Left lung (tissue), 4 donors: ENCODE measurements at regions not wholly inside any gene's neighbourhood (a gene's known extent, or its start where the extent isn't known, plus 50 kb on each side); places are given as distances from the start of the nearest gene placed in this dataset.
A peak's percentile ranks its signal among the peaks of the same experiment; 100 is the strongest.

ENCODE experiments used
- ATAC-seq: fragments of 200-7000 bp; cut with Tn5 transposase; one replicate; pipeline ENCODE4 v1.9.1; 2020; ENCODE audit warnings: moderate library complexity
- DNase-seq, 4 donors: peaks; one replicate each; pipeline ENCODE4 v3.0.0-alpha.2; 2013 to 2020
- H3K27ac ChIP-seq, 2 donors: fragments of 200-600 bp; sonication (generic) in 1 of 2; one replicate each; pipeline versions ENCODE4 v1.5.0 to v1.8.0; 2020 to 2021
- H3K27me3 ChIP-seq, 2 donors: fragments of 200-600 bp; sonication (generic) in 1 of 2; one replicate each; pipeline versions ENCODE4 v1.5.0 to v1.8.0; 2020 to 2021
- H3K36me3 ChIP-seq, 2 donors: fragments of 200-600 bp; sonication (generic) in 1 of 2; one replicate each; pipeline versions ENCODE4 v1.5.0 to v1.8.0; 2020 to 2021
- H3K4me1 ChIP-seq, 2 donors: fragments of 200-600 bp; one replicate each; pipeline ENCODE4 v1.8.0; 2021
- H3K4me3 ChIP-seq, 2 donors: fragments of 200-600 bp; sonication (generic) in 1 of 2; one replicate each; pipeline versions ENCODE4 v1.5.0 to v1.8.0; 2020 to 2021; ENCODE audit warnings: mild to moderate bottlenecking in 1 of 2
- H3K9me3 ChIP-seq, 2 donors: fragments of 200-600 bp; sonication (generic) in 1 of 2; one replicate each; pipeline versions ENCODE4 v1.5.0 to v1.8.0; 2020 to 2021
- intact Hi-C, 2 donors: fragments of 100-400 bp; cut with DNase I; formaldehyde crosslinking; loops; one replicate each; pipeline versions ENCODE4 v1.11.2 to v1.14.2; 2022
- TF ChIP-seq, protein P1 (sequence below), 2 donors: fragments of 200-600 bp; sonication (generic) in 1 of 2; IDR thresholded peaks; one replicate each; pipeline versions ENCODE4 v1.5.0 to v1.8.0; 2021; ENCODE audit warnings: antibody characterized with exemption in 2 of 2
- donor health status: DM: no; HTN: yes; CAD: no.
- donor health status: DM: no; HTN: no; CAD: no.

DNA sequence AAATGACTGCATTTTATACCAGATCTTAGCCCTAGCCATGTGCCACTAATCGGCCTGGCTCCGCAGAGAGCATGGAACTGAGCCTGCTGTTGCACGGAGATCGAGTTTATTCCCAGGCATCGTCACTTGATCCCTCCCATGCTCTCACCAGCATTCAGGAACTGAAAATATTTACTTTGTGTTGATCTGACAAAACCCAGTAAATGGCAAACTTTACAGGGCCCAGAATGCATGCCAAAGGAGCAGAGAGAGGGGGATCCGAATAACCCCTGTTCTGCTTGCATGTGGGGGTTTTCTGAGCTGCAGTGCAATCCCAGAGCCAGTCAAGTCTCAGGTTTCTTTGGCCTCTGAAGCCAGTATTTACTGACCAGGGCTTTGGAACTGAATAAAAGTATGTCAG is 87.3 kb downstream of the GAS1 start:
- Histone ChIP-seq H3K36me3 (no peaks in the 10 kb centered on the region), H3K4me3 (no peak overlapping the region), H3K27ac (no peak overlapping the region), H3K27me3 (peaks cover 0 to 13% of the 10 kb centered on the region in 2 donors), H3K9me3 (no peaks in the 10 kb centered on the region), H3K4me1 (no peaks in the 10 kb centered on the region)
- TF ChIP-seq, protein P1, sequence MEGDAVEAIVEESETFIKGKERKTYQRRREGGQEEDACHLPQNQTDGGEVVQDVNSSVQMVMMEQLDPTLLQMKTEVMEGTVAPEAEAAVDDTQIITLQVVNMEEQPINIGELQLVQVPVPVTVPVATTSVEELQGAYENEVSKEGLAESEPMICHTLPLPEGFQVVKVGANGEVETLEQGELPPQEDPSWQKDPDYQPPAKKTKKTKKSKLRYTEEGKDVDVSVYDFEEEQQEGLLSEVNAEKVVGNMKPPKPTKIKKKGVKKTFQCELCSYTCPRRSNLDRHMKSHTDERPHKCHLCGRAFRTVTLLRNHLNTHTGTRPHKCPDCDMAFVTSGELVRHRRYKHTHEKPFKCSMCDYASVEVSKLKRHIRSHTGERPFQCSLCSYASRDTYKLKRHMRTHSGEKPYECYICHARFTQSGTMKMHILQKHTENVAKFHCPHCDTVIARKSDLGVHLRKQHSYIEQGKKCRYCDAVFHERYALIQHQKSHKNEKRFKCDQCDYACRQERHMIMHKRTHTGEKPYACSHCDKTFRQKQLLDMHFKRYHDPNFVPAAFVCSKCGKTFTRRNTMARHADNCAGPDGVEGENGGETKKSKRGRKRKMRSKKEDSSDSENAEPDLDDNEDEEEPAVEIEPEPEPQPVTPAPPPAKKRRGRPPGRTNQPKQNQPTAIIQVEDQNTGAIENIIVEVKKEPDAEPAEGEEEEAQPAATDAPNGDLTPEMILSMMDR (IDR thresholded peaks at IDR 0.05): no peak
- ATAC-seq: no peak
- DNase-seq: no peak
- intact Hi-C loops: no loop called here

DNA sequence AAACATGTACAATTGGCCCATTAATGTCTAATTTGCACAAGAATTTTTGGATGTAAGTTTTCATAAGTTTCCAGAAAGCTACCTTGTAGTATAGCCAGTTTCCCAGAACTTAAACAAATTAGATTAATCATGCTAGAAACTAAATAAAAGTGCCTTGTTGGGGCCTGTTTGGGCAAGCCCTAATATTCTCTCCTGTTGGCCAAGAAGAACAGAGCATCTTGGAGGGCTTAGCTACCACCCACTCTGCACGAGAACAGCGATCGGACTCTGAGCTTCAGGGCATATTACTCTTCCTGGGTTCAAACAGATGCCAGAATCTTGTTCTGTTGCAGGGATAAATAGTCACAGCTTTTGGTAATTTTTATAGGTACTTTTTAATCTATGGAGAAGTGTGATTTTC is 88.2 kb downstream of the GAS1 start:
- Histone ChIP-seq H3K4me3 (no peak overlapping the region), H3K27me3 (peaks cover 0 to 4% of the 10 kb centered on the region in 2 donors), H3K36me3 (no peaks in the 10 kb centered on the region), H3K27ac (no peak overlapping the region), H3K4me1 (no peaks in the 10 kb centered on the region), H3K9me3 (no peaks in the 10 kb centered on the region)
- no peak for DNase-seq
- no peak for ATAC-seq
- TF ChIP-seq, protein P1 (IDR thresholded peaks at IDR 0.05): no peak
- intact Hi-C loops: no loop called here

DNA sequence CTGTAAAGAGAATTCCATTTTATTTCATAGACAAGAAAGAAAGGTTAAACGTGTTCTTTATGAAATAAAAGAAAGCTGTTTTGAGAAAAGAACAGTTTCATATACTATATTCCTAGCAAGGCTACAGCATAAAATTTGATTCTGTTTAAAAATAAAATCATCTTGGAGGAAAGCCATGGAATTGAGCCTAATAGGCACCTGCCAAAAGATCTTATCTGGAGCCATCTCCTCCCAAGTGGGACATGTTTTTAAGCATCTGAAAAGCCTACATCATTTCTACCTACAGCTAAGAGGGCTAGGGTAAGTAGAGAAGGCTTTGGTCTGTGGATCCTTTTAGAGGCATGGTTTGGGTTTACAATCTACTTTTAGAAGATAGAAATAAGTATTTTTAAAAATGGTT is 89.3 kb downstream of the GAS1 start:
- H3K27me3 ChIP-seq: peaks cover 0 to 4% of the 10 kb centered on the region in 2 donors
- H3K4me1 ChIP-seq: no peaks in the 10 kb centered on the region
- DNase-seq (no peak), ATAC-seq (no peak)
- TF ChIP-seq, protein P1 (IDR thresholded peaks at IDR 0.05): no peak
- H3K4me3 ChIP-seq: no peak overlapping the region
- intact Hi-C loops: no loop called here
- no peaks in the 10 kb centered on the region for H3K9me3 ChIP-seq
- H3K27ac ChIP-seq: no peak overlapping the region
- H3K36me3 ChIP-seq: no peaks in the 10 kb centered on the region

DNA sequence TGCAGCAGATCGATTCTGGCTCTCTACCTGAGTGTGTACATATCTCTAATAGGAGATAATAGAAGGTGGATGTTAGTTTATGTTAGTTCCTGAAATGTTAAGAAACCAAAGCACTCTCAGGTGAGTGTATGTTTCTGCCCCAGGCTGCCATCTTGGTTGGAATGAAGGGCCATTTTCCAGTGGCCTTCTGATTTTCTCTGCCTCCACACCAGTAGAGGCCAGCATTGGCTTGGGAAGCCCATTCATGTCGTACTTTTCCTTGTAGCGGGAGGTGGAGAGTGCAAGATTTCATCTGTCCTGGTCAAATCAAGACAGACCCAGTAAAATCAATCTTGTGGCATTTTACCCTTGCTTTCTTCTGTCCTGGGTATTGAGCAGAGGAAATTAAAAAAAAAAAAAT is 91.0 kb downstream of the GAS1 start:
- no peak overlapping the region for H3K27ac ChIP-seq
- H3K36me3 ChIP-seq: no peaks in the 10 kb centered on the region
- H3K4me1 ChIP-seq: no peaks in the 10 kb centered on the region
- no peak overlapping the region for H3K4me3 ChIP-seq
- ATAC-seq: no peak
- H3K27me3 ChIP-seq: no peaks in the 10 kb centered on the region
- TF ChIP-seq, protein P1 (IDR thresholded peaks at IDR 0.05): no peak
- DNase-seq: no peak
- no peaks in the 10 kb centered on the region for H3K9me3 ChIP-seq
- intact Hi-C loops: no loop called here

DNA sequence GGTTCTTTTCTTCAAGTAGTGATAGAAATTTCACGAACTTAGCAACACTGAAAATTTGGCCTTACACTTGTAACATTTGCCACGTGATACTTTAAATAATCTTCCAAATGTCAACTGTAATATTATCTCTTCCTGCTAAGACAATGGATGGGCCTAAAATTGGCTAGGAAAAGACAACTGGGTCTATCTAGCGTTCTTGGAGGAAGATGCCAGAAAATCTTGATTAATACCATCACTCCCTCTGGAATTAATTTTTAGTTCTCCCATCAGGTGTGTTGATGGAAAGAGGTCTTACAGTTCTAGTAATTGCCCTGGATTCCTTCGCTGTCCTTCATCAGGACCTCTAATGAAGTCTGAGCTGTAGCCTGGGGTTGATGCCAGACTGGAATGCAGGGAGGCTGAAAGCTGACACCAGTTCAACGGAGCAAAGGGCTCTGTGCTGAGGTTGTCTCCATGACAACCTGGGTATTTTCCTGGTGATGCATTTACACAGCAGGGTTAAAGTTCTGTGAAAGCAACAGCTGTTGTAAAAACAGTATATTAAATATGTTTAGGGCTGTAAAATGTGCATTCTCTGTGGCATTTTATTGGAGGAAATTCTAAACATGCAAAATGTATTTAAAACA is 92.3 kb downstream of the GAS1 start:
- H3K4me3 ChIP-seq: no peak overlapping the region
- no peaks in the 10 kb centered on the region for H3K9me3 ChIP-seq
- H3K4me1 ChIP-seq: no peaks in the 10 kb centered on the region
- no peak overlapping the region for H3K27ac ChIP-seq
- intact Hi-C loops: no loop called here
- DNase-seq (peak in 2 of 4 donors; percentile 69 to 84), ATAC-seq (peak; percentile 43)
- TF ChIP-seq, protein P1 (IDR thresholded peaks at IDR 0.05): no peak
- H3K27me3 ChIP-seq: no peaks in the 10 kb centered on the region
- no peaks in the 10 kb centered on the region for H3K36me3 ChIP-seq
